ENCODE measurements at regions not wholly inside any gene's neighbourhood (a gene's known extent, or its start where the extent isn't known, plus 50 kb on each side); places are given as distances from the start of the nearest gene placed in this dataset.

DNA sequence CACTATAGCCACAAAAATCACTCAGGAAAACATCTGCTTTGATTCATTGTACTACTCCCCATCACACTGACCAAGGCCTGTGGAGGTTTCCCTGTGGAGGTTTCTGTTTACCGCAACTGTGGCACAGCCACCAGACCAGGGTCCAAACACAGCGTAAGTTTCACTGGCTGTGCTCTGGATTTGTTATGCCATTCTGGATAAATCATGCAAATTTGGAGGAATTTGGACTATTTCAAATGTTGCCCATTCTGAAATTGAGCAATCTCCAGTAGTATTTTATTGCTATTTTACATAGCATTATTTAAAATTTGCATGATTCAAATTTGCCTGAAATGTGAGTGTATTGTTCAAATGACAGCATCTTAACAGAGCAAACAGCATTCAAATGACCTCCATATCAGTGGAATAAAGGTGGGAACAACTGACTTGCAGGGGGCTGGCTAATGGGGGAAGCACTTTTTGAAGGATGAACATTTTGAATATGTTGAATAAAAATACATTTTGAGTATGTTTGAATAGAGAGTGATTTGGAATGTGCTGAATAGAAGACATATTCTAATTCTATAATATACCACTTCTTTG, 66.1 kb upstream of the ACSL1 start:
- TF ChIP-seq POLR2A (IDR thresholded peaks at IDR 0.05; ENCODE audit: low read depth, low read length) (no peak), POLR2AphosphoS5 (IDR thresholded peaks at IDR 0.05; ENCODE audit: low read depth, low read length) (no peak), TAF1 (IDR thresholded peaks at IDR 0.05; ENCODE audit: borderline replicate concordance, low read depth, low read length) (no peak)

All from GM12892 (cell line).